ENCODE measurements at regions not wholly inside any gene's neighbourhood (a gene's known extent, or its start where the extent isn't known, plus 50 kb on each side); places are given as distances from the start of the nearest gene placed in this dataset.

DNA sequence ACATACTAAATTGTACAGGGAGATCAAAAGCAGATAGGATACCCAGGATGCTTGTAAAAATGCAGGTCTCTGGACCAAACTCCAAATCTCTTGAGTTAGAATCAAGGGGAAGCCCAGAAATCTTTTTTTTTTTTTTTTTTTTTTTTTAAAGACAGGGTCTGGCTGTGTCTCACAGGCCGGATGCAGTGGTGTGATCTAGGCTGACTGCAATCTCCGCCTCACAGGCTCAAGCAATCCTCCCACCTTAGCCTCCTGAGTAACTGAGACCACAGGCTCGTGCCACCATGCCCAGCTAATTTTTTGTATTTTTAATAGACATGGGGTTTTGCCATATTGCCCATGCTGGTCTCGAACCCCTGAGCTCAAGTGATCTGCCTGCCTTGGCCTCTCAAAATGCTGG is 373.5 kb downstream of the SHQ1 start:
- H3K4me3 ChIP-seq = no peak overlapping the region
- H3K27me3 ChIP-seq = no peaks in the 10 kb centered on the region
- no peaks in the 10 kb centered on the region for H3K4me1 ChIP-seq
- no peak overlapping the region for H3K27ac ChIP-seq (replicated peaks in 1 of 4)
- no peak for DNase-seq (ENCODE audit: extremely low spot score)
- intact Hi-C loops (cut with DNase I) = no loop called here
- H3K36me3 ChIP-seq = no peaks in the 10 kb centered on the region
- TF ChIP-seq, protein P1, sequence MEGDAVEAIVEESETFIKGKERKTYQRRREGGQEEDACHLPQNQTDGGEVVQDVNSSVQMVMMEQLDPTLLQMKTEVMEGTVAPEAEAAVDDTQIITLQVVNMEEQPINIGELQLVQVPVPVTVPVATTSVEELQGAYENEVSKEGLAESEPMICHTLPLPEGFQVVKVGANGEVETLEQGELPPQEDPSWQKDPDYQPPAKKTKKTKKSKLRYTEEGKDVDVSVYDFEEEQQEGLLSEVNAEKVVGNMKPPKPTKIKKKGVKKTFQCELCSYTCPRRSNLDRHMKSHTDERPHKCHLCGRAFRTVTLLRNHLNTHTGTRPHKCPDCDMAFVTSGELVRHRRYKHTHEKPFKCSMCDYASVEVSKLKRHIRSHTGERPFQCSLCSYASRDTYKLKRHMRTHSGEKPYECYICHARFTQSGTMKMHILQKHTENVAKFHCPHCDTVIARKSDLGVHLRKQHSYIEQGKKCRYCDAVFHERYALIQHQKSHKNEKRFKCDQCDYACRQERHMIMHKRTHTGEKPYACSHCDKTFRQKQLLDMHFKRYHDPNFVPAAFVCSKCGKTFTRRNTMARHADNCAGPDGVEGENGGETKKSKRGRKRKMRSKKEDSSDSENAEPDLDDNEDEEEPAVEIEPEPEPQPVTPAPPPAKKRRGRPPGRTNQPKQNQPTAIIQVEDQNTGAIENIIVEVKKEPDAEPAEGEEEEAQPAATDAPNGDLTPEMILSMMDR (IDR thresholded peaks at IDR 0.05) = no peak
- TF ChIP-seq EP300 (IDR thresholded peaks at IDR 0.05) (no peak), POLR2A (IDR thresholded peaks at IDR 0.05; ENCODE audit: low read depth) (no peak), POLR2AphosphoS5 (IDR thresholded peaks at IDR 0.05) (no peak)
- WGBS = 82% methylated on average over 4 of the region's 4 CpGs
- H3K9me3 ChIP-seq = no peaks in the 10 kb centered on the region

DNA sequence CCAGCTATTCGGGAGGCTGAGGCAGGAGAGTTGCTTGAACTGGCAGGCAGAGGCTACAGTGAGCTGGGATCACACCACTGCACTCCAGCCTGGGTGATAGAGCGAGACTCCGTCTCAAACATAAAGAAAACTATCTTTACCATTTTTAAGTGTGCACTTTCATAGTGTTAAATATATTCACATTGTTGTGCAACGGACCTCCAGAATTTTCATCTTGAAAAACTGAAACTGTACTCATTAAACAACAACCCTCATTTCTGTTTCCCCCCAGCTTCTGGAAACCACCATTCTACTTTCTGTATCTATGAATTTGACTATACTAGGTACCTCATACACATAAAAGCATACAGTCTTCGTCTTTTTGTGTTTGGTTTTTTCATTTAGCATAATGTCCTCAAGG is 375.1 kb downstream of the SHQ1 start:
- 79% methylated on average over 5 of the region's 5 CpGs for WGBS

DNA sequence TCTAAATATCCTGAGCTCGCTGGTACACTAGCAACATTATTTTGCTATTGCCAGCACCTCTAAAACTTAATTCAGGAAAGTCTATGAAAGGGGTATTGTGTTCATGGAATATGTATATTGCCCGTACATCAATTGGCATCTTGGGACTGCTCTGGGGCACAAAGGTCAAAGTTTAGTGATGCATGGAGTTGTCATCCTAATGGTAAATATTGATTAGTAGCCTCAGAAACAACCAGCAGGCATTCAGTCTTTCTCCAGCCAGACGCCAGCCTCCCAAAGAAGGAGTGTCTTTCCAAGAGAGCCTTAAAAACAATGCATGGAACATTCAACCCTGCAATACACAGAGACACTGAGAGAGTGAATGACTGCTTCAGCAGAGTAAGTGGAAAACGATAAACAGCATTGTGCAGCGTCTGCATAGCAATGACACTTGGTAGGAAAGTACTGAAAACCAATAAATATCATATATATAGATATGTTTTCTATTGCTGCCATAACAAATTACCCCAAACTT is 377.3 kb downstream of the SHQ1 start:
- WGBS = 93% methylated on average over 5 of the region's 5 CpGs
- Histone ChIP-seq H3K36me3 (no peaks in the 10 kb centered on the region), H3K4me3 (no peak overlapping the region), H3K9me3 (no peaks in the 10 kb centered on the region), H3K27ac (replicated peaks in 1 of 4) (no peak overlapping the region), H3K27me3 (no peaks in the 10 kb centered on the region), H3K4me1 (no peaks in the 10 kb centered on the region)
- intact Hi-C loops (cut with DNase I) = no loop called here
- DNase-seq (ENCODE audit: extremely low spot score) = no peak
- no peak for TF ChIP-seq POLR2AphosphoS5 (IDR thresholded peaks at IDR 0.05)
- no peak for TF ChIP-seq EP300 (IDR thresholded peaks at IDR 0.05)
- TF ChIP-seq POLR2A (IDR thresholded peaks at IDR 0.05; ENCODE audit: low read depth) = no peak
- TF ChIP-seq, protein P1 (IDR thresholded peaks at IDR 0.05) = no peak

More for the DNA sequence above, 375.1 kb downstream of the SHQ1 start:
- DNase-seq (ENCODE audit: extremely low spot score) = no peak
- Histone ChIP-seq H3K36me3 (no peaks in the 10 kb centered on the region), H3K27ac (replicated peaks in 1 of 4) (no peak overlapping the region), H3K4me1 (no peaks in the 10 kb centered on the region), H3K4me3 (no peak overlapping the region), H3K9me3 (no peaks in the 10 kb centered on the region), H3K27me3 (no peaks in the 10 kb centered on the region)
- no peak for TF ChIP-seq EP300 (IDR thresholded peaks at IDR 0.05)
- no peak for TF ChIP-seq POLR2AphosphoS5 (IDR thresholded peaks at IDR 0.05)
- no peak for TF ChIP-seq POLR2A (IDR thresholded peaks at IDR 0.05; ENCODE audit: low read depth)
- TF ChIP-seq, protein P1 (IDR thresholded peaks at IDR 0.05) = no peak
- intact Hi-C loops (cut with DNase I) = no loop called here

DNA sequence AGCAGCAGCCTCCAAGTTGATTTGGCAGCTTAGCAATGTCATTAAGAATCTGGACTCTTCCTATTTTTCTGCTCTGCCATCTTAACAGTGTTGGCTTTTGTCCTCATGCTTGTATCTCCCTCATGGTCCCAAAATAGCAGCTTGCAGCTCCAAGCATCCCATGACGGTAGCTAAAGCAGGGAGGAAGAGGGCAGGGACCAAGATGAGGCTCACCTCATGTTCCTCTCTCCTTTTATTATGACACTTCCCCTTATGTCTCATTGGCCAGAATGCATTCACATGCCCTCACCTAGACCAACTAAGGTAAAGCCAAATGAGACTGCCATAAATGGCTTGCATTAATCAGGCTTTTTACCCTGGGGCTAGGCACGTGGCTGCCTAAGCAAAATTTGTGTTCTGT is 382.4 kb downstream of the SHQ1 start:
- no peak overlapping the region for H3K27ac ChIP-seq (replicated peaks in 1 of 4)

More for the DNA sequence above, 382.4 kb downstream of the SHQ1 start:
- no peaks in the 10 kb centered on the region for H3K27me3 ChIP-seq
- peaks cover 5 to 12% (median 10%) of the 10 kb centered on the region in 4 donors for H3K4me1 ChIP-seq
- intact Hi-C loops (cut with DNase I) = no loop called here
- H3K9me3 ChIP-seq = no peaks in the 10 kb centered on the region
- H3K36me3 ChIP-seq = no peaks in the 10 kb centered on the region
- H3K4me3 ChIP-seq = no peak overlapping the region
- WGBS = 65% methylated on average over 2 of the region's 2 CpGs
- TF ChIP-seq POLR2A (IDR thresholded peaks at IDR 0.05; ENCODE audit: low read depth) (no peak), EP300 (IDR thresholded peaks at IDR 0.05) (no peak), POLR2AphosphoS5 (IDR thresholded peaks at IDR 0.05) (no peak)
- TF ChIP-seq, protein P1 (IDR thresholded peaks at IDR 0.05) = no peak
- no peak for DNase-seq (ENCODE audit: extremely low spot score)

Data from esophagus muscularis mucosa (tissue), 4 donors.